Osteocyte (in vitro differentiated cells): ENCODE measurements at regions not wholly inside any gene's neighbourhood (a gene's known extent, or its start where the extent isn't known, plus 50 kb on each side); places are given as distances from the start of the nearest gene placed in this dataset.

ENCODE experiments used
- DNase-seq: peaks from one replicate; pipeline ENCODE4 v3.0.0; 2021; ENCODE audit warnings: mixed read lengths; ENCODE audit not compliant: unreplicated experiment; ENCODE audit errors: extremely low spot score
- H3K27ac Mint-ChIP-seq: one replicate; pipeline ENCODE4 v1.8.0; 2021; ENCODE audit warnings: mild to moderate bottlenecking, mixed read lengths; ENCODE audit not compliant: unreplicated experiment
- H3K27me3 Mint-ChIP-seq: one replicate; pipeline ENCODE4 v1.8.0; 2021; ENCODE audit warnings: mixed read lengths; ENCODE audit not compliant: unreplicated experiment
- H3K36me3 Mint-ChIP-seq: one replicate; pipeline ENCODE4 v1.8.0; 2021; ENCODE audit warnings: mixed read lengths; ENCODE audit not compliant: unreplicated experiment
- H3K4me1 Mint-ChIP-seq: one replicate; pipeline ENCODE4 v1.8.0; 2021; ENCODE audit warnings: mixed read lengths; ENCODE audit not compliant: unreplicated experiment
- H3K4me3 Mint-ChIP-seq: one replicate; pipeline ENCODE4 v1.8.0; 2021; ENCODE audit warnings: mild to moderate bottlenecking, moderate library complexity, mixed read lengths; ENCODE audit not compliant: unreplicated experiment
- H3K9me3 Mint-ChIP-seq: one replicate; pipeline ENCODE4 v1.8.0; 2021; ENCODE audit warnings: mixed read lengths; ENCODE audit not compliant: unreplicated experiment
- CTCF ChIP-seq: fragments of 200-600 bp; sonication (generic); IDR thresholded peaks from 2 replicates; pipeline ENCODE4 v1.5.0; 2021; ENCODE audit warnings: antibody characterized with exemption, mild to moderate bottlenecking, moderate library complexity

GRCh38 chr11:98047647-98048046 is 973.1 kb upstream of the CNTN5 start:
- H3K4me3 Mint-ChIP-seq = no peak overlapping the region
- no peaks in the 10 kb centered on the region for H3K9me3 Mint-ChIP-seq
- H3K27ac Mint-ChIP-seq = no peak overlapping the region
- no peaks in the 10 kb centered on the region for H3K36me3 Mint-ChIP-seq
- peaks cover 7% of the 10 kb centered on the region for H3K27me3 Mint-ChIP-seq
- no peaks in the 10 kb centered on the region for H3K4me1 Mint-ChIP-seq
- TF ChIP-seq CTCF = no peak
- DNase-seq = no peak

- H3K4me3 Mint-ChIP-seq = no peak overlapping the region
- H3K4me1 Mint-ChIP-seq = no peaks in the 10 kb centered on the region
- H3K36me3 Mint-ChIP-seq = no peaks in the 10 kb centered on the region
- no peaks in the 10 kb centered on the region for H3K27me3 Mint-ChIP-seq
- H3K9me3 Mint-ChIP-seq = no peaks in the 10 kb centered on the region
- no peak for TF ChIP-seq CTCF
- DNase-seq = no peak
- H3K27ac Mint-ChIP-seq = no peak overlapping the region
Observed at GRCh38 chr11:98053851-98054250, 966.9 kb upstream of the CNTN5 start.

- Mint-ChIP-seq H3K9me3 (no peaks in the 10 kb centered on the region), H3K4me3 (no peak overlapping the region), H3K36me3 (no peaks in the 10 kb centered on the region), H3K27me3 (peaks cover 2% of the 10 kb centered on the region), H3K27ac (no peak overlapping the region), H3K4me1 (no peaks in the 10 kb centered on the region)
- no peak for DNase-seq
- TF ChIP-seq CTCF = no peak
Observed at GRCh38 chr11:98056945-98057344, 963.8 kb upstream of the CNTN5 start.

- no peaks in the 10 kb centered on the region for H3K4me1 Mint-ChIP-seq
- DNase-seq = no peak
- H3K4me3 Mint-ChIP-seq = no peak overlapping the region
- no peak overlapping the region for H3K27ac Mint-ChIP-seq
- TF ChIP-seq CTCF = no peak
- H3K36me3 Mint-ChIP-seq = no peaks in the 10 kb centered on the region
- peaks cover 5% of the 10 kb centered on the region for H3K27me3 Mint-ChIP-seq
- no peaks in the 10 kb centered on the region for H3K9me3 Mint-ChIP-seq
Observed at GRCh38 chr11:98059488-98059887, 961.3 kb upstream of the CNTN5 start.

GRCh38 chr11:98060759-98061158 is 960.0 kb upstream of the CNTN5 start:
- no peak for DNase-seq
- no peaks in the 10 kb centered on the region for H3K4me1 Mint-ChIP-seq
- no peaks in the 10 kb centered on the region for H3K36me3 Mint-ChIP-seq
- H3K9me3 Mint-ChIP-seq = no peaks in the 10 kb centered on the region
- no peak for TF ChIP-seq CTCF
- peaks cover 5% of the 10 kb centered on the region for H3K27me3 Mint-ChIP-seq
- no peak overlapping the region for H3K27ac Mint-ChIP-seq
- H3K4me3 Mint-ChIP-seq = no peak overlapping the region
